Neuronal stem cell (in vitro differentiated cells): ENCODE measurements at regions not wholly inside any gene's neighbourhood (a gene's known extent, or its start where the extent isn't known, plus 50 kb on each side); places are given as distances from the start of the nearest gene placed in this dataset.

Experiments used
- DNase-seq: peaks from one replicate; pipeline ENCODE4 v3.0.0-alpha.2; 2013; ENCODE audit warnings: low spot score
- H2AFZ ChIP-seq: one replicate; pipeline ENCODE4 v1.6.1; 2013; ENCODE audit warnings: mild to moderate bottlenecking, low read length, inconsistent platforms
- H2AK5ac ChIP-seq: 2 replicates; pipeline ENCODE4 v1.6.1; 2013; ENCODE audit warnings: low read depth, mild to moderate bottlenecking, inconsistent platforms, low read length, moderate library complexity, mixed read lengths
- H2BK120ac ChIP-seq: 2 replicates; pipeline ENCODE4 v1.6.1; 2013; ENCODE audit warnings: low read depth, mild to moderate bottlenecking, inconsistent platforms, low read length, moderate library complexity, mixed read lengths
- H2BK12ac ChIP-seq: one replicate; pipeline ENCODE4 v1.6.1; 2013; ENCODE audit warnings: low read length, inconsistent platforms
- H2BK15ac ChIP-seq: 2 replicates; pipeline ENCODE4 v1.6.1; 2013; ENCODE audit warnings: mild to moderate bottlenecking, low read length, inconsistent platforms, mixed read lengths
- H2BK5ac ChIP-seq: one replicate; pipeline ENCODE4 v1.6.1; 2013; ENCODE audit warnings: inconsistent platforms, mild to moderate bottlenecking, low read length, moderate library complexity
- H3K14ac ChIP-seq: one replicate; pipeline ENCODE4 v1.6.1; 2013; ENCODE audit warnings: low read length, inconsistent platforms
- H3K18ac ChIP-seq: 2 replicates; pipeline ENCODE4 v1.6.1; 2013; ENCODE audit warnings: low read length, inconsistent platforms
- H3K23ac ChIP-seq: 2 replicates; pipeline ENCODE4 v1.6.1; 2013; ENCODE audit warnings: low read depth, mild to moderate bottlenecking, mixed read lengths, low read length, inconsistent platforms; ENCODE audit not compliant: poor library complexity
- H3K27ac ChIP-seq: replicated peaks from 3 replicates; pipeline ENCODE4 v1.5.1; 2013; ENCODE audit warnings: low read length, inconsistent platforms
- H3K27me3 ChIP-seq, 3 experiments: 2 replicates each; pipeline ENCODE4 v1.6.1; 2013; ENCODE audit warnings: low read length in 3 of 3, mild to moderate bottlenecking in 2 of 3, inconsistent platforms in 1 of 3, low read depth in 1 of 3, mixed read lengths in 1 of 3, moderate library complexity in 1 of 3; ENCODE audit not compliant: control insufficient read depth in 3 of 3, insufficient read depth in 3 of 3
- H3K36me3 ChIP-seq, 2 donors: replicated peaks in 1 of 2; 2 replicates each; pipeline ENCODE4 v1.6.1; 2013; ENCODE audit warnings: low read length in 2 of 2; ENCODE audit not compliant: control insufficient read depth in 2 of 2, insufficient read depth in 2 of 2
- H3K4ac ChIP-seq: 2 replicates; pipeline ENCODE4 v1.6.1; 2013; ENCODE audit warnings: inconsistent platforms, mild to moderate bottlenecking, low read length, moderate library complexity
- H3K4me1 ChIP-seq, 2 donors: 1 replicate in 1 of 2; 2 replicates in 1 of 2; pipeline ENCODE4 v1.6.1; 2013; ENCODE audit warnings: low read length in 2 of 2, low read depth in 1 of 2; ENCODE audit not compliant: control insufficient read depth in 2 of 2, insufficient read depth in 1 of 2
- H3K4me2 ChIP-seq: one replicate; pipeline ENCODE4 v1.6.1; 2013; ENCODE audit warnings: mild to moderate bottlenecking, low read length, inconsistent platforms; ENCODE audit not compliant: insufficient read depth, poor library complexity, severe bottlenecking
- H3K4me3 ChIP-seq, 2 donors: 2 replicates each; pipeline ENCODE4 v1.5.1; 2013; ENCODE audit warnings: low read length in 2 of 2, mild to moderate bottlenecking in 2 of 2, inconsistent platforms in 1 of 2, moderate library complexity in 1 of 2
- H3K79me1 ChIP-seq: one replicate; pipeline ENCODE4 v1.6.1; 2013; ENCODE audit warnings: low read depth, mild to moderate bottlenecking, inconsistent platforms, low read length, moderate library complexity
- H3K9ac ChIP-seq: one replicate; pipeline ENCODE4 v1.6.1; 2013; ENCODE audit warnings: mild to moderate bottlenecking, low read depth, low read length, inconsistent platforms; ENCODE audit not compliant: poor library complexity
- H3K9me3 ChIP-seq, 2 donors: replicated peaks in 1 of 2; 2 replicates each; pipeline versions ENCODE3 to v1.6.1; 2013; ENCODE audit warnings: low read length in 2 of 2, mild to moderate bottlenecking in 2 of 2, inconsistent platforms in 1 of 2, low read depth in 1 of 2, mixed read lengths in 1 of 2, moderate library complexity in 1 of 2; ENCODE audit not compliant: control insufficient read depth in 2 of 2, insufficient read depth in 1 of 2
- H4K8ac ChIP-seq: one replicate; pipeline ENCODE4 v1.6.1; 2013; ENCODE audit warnings: low read depth, mild to moderate bottlenecking, inconsistent platforms, low read length, moderate library complexity
- H4K91ac ChIP-seq: one replicate; pipeline ENCODE4 v1.6.1; 2013; ENCODE audit warnings: low read length, low read depth, mild to moderate bottlenecking, inconsistent platforms; ENCODE audit not compliant: poor library complexity
- WGBS, 2 donors: extraction: QIAGEN DNeasy Blood & Tissue Kit; methylation state at CpG; one replicate each; pipeline ENCODE4 v1.1.7; 2013; ENCODE audit warnings: missing lambda C conversion rate in 2 of 2, mixed read lengths in 1 of 2; ENCODE audit not compliant: insufficient read length in 2 of 2, insufficient replicate concordance in 1 of 2; ENCODE audit errors: extremely low coverage in 2 of 2; 5-methylcytosine and 5-hydroxymethylcytosine counted together

- no peak overlapping the region for H3K4me3 ChIP-seq
- H3K9ac ChIP-seq, result peak overlapping the region; percentile 7
- no peak overlapping the region for H3K4me2 ChIP-seq
- H3K9me3 ChIP-seq, result no peaks in the 10 kb centered on the region
- H3K14ac ChIP-seq, result no peak overlapping the region
- no peak overlapping the region for H2BK12ac ChIP-seq
- H3K27ac ChIP-seq, result no peak overlapping the region
- H3K18ac ChIP-seq, result no peak overlapping the region
- H4K8ac ChIP-seq, result no peak overlapping the region
- no peak overlapping the region for H3K23ac ChIP-seq
- H2BK15ac ChIP-seq, result no peak overlapping the region
- WGBS, 2 donors, result no CpG with 5 or more reads among the region's 5 CpGs
- H3K4ac ChIP-seq, result no peak overlapping the region
- H3K4me1 ChIP-seq, result no peaks in the 10 kb centered on the region
- H3K79me1 ChIP-seq, result no peaks in the 10 kb centered on the region
- no peaks in the 10 kb centered on the region for H3K27me3 ChIP-seq
- H2BK5ac ChIP-seq, result no peak overlapping the region
- H4K91ac ChIP-seq, result no peak overlapping the region
- no peaks in the 10 kb centered on the region for H3K36me3 ChIP-seq
- no peak overlapping the region for H2AK5ac ChIP-seq
- no peak overlapping the region for H2AFZ ChIP-seq
- DNase-seq, result no peak
- no peak overlapping the region for H2BK120ac ChIP-seq
These were observed 466.7 kb upstream of the MIR17HG start for GRCh38 chr13:90880790-90881189.

DNA sequence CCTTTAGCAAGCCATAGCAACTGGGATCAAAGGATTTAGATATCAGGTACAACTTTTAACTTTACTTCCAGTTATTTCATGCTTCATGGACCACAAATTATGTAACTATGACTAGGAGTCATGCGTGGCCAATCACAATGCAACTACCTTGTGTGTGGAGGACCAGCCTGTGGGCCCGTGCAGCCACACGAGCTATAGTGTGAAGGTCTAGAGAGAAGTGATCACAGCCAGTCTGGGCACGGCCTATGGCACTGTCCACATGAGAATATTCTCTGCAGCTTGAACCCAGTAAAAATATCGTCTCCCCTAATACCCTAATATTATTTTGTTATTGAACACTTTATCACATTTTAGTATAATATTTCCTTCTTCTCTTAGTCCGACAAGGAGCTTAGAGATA is 464.9 kb upstream of the MIR17HG start:
- DNase-seq, result no peak
- H4K91ac ChIP-seq, result no peak overlapping the region
- H2AK5ac ChIP-seq, result no peak overlapping the region
- H3K9ac ChIP-seq, result no peak overlapping the region
- no peak overlapping the region for H3K27ac ChIP-seq
- H3K4me1 ChIP-seq, result no peaks in the 10 kb centered on the region
- H3K18ac ChIP-seq, result no peak overlapping the region
- no peaks in the 10 kb centered on the region for H3K27me3 ChIP-seq
- no peaks in the 10 kb centered on the region for H3K36me3 ChIP-seq
- no peak overlapping the region for H3K23ac ChIP-seq
- peak overlapping the region; percentile 17 for H2AFZ ChIP-seq
- no peak overlapping the region for H2BK15ac ChIP-seq
- H2BK5ac ChIP-seq, result no peak overlapping the region
- no peak overlapping the region for H3K4me2 ChIP-seq
- H4K8ac ChIP-seq, result no peak overlapping the region
- no peak overlapping the region for H3K4ac ChIP-seq
- no peak overlapping the region for H3K4me3 ChIP-seq
- no peak overlapping the region for H2BK120ac ChIP-seq
- H3K14ac ChIP-seq, result no peak overlapping the region
- H3K79me1 ChIP-seq, result no peaks in the 10 kb centered on the region
- WGBS, 2 donors, result no CpG with 5 or more reads among the region's 6 CpGs
- H3K9me3 ChIP-seq, result no peaks in the 10 kb centered on the region
- no peak overlapping the region for H2BK12ac ChIP-seq

- Histone ChIP-seq H2BK120ac (no peak overlapping the region), H3K4me1 (no peaks in the 10 kb centered on the region), H4K8ac (no peak overlapping the region), H3K27ac (no peak overlapping the region), H3K27me3 (no peaks in the 10 kb centered on the region), H3K9me3 (no peaks in the 10 kb centered on the region), H2BK5ac (no peak overlapping the region), H2BK15ac (no peak overlapping the region), H2AK5ac (no peak overlapping the region), H3K23ac (no peak overlapping the region), H4K91ac (no peak overlapping the region), H3K36me3 (no peaks in the 10 kb centered on the region), H3K4ac (no peak overlapping the region), H2AFZ (no peak overlapping the region), H3K9ac (no peak overlapping the region), H3K18ac (no peak overlapping the region), H3K79me1 (no peaks in the 10 kb centered on the region), H3K4me2 (no peak overlapping the region), H3K4me3 (no peak overlapping the region), H2BK12ac (no peak overlapping the region), H3K14ac (no peak overlapping the region)
- WGBS, 2 donors, result no CpG with 5 or more reads among the region's 2 CpGs
- no peak for DNase-seq
These were observed 463.9 kb upstream of the MIR17HG start for GRCh38 chr13:90883592-90883991.

DNA sequence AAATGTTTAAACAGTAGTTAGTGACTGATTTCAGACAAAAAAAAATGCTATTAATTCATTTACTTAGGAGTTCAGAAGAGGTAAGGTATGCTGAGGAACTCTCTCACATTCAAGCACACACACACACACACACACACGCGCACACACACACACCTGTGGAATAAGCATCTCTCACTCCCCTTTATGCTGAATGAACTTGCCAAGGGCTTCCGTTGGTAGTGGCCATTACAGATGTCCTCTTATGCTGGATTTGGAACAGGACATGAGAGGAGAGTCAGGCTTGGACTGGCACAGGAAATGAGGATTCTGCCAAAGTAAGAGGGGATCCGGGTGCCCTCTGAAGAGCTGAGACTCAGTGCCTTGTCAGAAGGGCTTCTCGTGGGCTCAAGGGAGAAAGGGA is 463.4 kb upstream of the MIR17HG start:
- no peak overlapping the region for H2BK15ac ChIP-seq
- H2BK12ac ChIP-seq, result no peak overlapping the region
- no peak overlapping the region for H2BK120ac ChIP-seq
- H4K91ac ChIP-seq, result no peak overlapping the region
- H3K4me1 ChIP-seq, result no peaks in the 10 kb centered on the region
- no peak overlapping the region for H3K23ac ChIP-seq
- H3K4me3 ChIP-seq, result no peak overlapping the region
- H3K79me1 ChIP-seq, result no peaks in the 10 kb centered on the region
- no peak overlapping the region for H2AFZ ChIP-seq
- no peak overlapping the region for H3K18ac ChIP-seq
- no peak overlapping the region for H2BK5ac ChIP-seq
- no peak overlapping the region for H3K9ac ChIP-seq
- H3K4me2 ChIP-seq, result no peak overlapping the region
- no CpG with 5 or more reads among the region's 5 CpGs for WGBS, 2 donors
- H3K27ac ChIP-seq, result no peak overlapping the region
- no peaks in the 10 kb centered on the region for H3K9me3 ChIP-seq
- H3K36me3 ChIP-seq, result no peaks in the 10 kb centered on the region
- no peak overlapping the region for H2AK5ac ChIP-seq
- no peak for DNase-seq
- H3K4ac ChIP-seq, result no peak overlapping the region
- no peak overlapping the region for H3K14ac ChIP-seq
- H3K27me3 ChIP-seq, result no peaks in the 10 kb centered on the region
- H4K8ac ChIP-seq, result no peak overlapping the region
